LNCaP clone FGC (cell line): ENCODE measurements at regions not wholly inside any gene's neighbourhood (a gene's known extent, or its start where the extent isn't known, plus 50 kb on each side); places are given as distances from the start of the nearest gene placed in this dataset.

Experiments used
- DNase-seq: peaks from one replicate; pipeline ENCODE4 v3.0.0-alpha.2; 2011; ENCODE audit warnings: low read depth
- H3K4me3 ChIP-seq: 2 replicates; pipeline ENCODE4 v1.5.1; 2011; ENCODE audit warnings: mild to moderate bottlenecking, low read depth, low read length, control low read depth
- TF ChIP-seq, protein P1 (sequence below): IDR thresholded peaks from 2 replicates; pipeline ENCODE4 v1.5.1; 2012; ENCODE audit warnings: mild to moderate bottlenecking; ENCODE audit not compliant: control insufficient read depth, insufficient read depth; ENCODE audit errors: extremely low read depth

DNA sequence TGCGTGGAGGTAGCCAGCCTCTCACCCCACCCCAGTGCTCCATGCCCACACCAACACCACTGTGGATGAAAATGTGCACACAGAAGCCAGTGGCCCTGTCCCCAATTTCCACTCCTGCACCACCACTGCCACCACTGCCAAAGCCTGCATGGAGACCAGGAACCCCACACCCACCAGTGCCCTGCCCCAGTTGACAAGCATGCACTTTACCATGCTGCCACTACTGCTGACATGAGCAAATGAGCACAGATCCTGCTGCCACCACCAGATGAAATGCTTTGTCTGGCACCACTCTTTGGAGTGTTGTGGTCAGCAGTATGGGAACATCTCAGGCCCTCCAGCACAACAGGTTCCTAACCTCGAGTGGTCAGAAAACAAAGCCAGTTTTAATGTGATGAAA lies 104.1 kb downstream of the ATXN7L3B start:
- DNase-seq = no peak
- TF ChIP-seq, protein P1, sequence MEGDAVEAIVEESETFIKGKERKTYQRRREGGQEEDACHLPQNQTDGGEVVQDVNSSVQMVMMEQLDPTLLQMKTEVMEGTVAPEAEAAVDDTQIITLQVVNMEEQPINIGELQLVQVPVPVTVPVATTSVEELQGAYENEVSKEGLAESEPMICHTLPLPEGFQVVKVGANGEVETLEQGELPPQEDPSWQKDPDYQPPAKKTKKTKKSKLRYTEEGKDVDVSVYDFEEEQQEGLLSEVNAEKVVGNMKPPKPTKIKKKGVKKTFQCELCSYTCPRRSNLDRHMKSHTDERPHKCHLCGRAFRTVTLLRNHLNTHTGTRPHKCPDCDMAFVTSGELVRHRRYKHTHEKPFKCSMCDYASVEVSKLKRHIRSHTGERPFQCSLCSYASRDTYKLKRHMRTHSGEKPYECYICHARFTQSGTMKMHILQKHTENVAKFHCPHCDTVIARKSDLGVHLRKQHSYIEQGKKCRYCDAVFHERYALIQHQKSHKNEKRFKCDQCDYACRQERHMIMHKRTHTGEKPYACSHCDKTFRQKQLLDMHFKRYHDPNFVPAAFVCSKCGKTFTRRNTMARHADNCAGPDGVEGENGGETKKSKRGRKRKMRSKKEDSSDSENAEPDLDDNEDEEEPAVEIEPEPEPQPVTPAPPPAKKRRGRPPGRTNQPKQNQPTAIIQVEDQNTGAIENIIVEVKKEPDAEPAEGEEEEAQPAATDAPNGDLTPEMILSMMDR = no peak
- H3K4me3 ChIP-seq = no peak overlapping the region

DNA sequence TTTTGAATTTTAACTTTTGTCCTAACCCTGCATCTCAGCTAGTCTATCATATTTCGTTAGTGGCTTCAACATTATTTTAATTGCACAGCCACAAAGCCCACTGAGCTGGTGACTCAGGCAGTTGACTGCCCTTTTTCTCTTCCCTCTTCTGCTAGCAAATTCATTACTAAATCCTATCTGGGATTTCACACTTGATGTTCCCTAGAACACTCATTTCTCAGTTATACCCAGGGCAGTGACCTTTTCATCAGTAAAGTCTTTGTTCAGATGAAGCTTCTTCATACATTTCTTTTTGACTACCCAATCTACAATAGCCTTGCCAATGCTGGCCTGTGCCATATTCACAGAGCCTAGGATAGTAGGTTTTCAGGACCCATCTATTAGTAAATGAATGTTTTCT lies 107.0 kb downstream of the ATXN7L3B start:
- no peak for DNase-seq
- no peak overlapping the region for H3K4me3 ChIP-seq
- TF ChIP-seq, protein P1 = no peak

GRCh38 chr12:74646831-74647230 lies 109.2 kb downstream of the ATXN7L3B start:
- no peak overlapping the region for H3K4me3 ChIP-seq
- TF ChIP-seq, protein P1 = peak; percentile 83
- no peak for DNase-seq

- no peak for DNase-seq
- TF ChIP-seq, protein P1 = no peak
- no peak overlapping the region for H3K4me3 ChIP-seq
These were observed 109.6 kb downstream of the ATXN7L3B start for GRCh38 chr12:74647256-74647655.

DNA sequence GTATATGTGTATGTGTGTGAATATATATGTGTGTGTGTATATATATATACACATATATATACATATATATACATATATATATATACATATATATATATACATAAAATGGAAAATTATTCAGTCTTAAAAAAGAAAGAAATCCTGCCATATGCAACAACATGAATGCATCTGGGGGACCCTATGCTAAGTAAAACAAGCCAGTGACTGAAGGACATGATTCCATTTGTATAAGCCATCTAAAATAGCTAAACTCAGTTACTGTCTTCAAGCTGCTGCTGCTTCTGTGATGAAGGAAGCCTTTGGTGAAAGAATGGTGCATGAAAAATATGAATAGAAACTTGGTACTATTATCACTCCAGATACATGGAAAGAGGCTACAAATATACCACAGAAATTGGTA lies 118.6 kb downstream of the ATXN7L3B start:
- H3K4me3 ChIP-seq = no peak overlapping the region
- TF ChIP-seq, protein P1 = no peak
- DNase-seq = no peak

DNA sequence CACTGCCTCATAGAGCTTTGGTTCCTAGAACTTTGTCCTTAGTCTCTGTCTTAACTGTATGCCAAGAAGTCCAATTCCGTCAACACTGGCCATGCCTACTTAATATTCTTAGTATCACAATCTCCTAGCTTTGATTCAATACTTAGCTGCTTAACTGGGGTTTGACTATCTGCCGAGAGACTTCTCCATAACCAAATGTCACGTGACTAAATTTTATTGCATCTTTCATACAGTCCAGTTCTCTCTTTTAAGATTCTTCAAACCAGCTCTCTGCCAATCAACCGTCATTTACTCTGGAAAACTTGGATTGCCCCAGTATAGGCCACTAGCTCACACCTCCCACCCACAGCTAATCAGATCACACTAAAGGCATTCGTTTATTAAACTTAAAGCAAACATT lies 122.8 kb downstream of the ATXN7L3B start:
- no peak for DNase-seq
- TF ChIP-seq, protein P1 = no peak
- no peak overlapping the region for H3K4me3 ChIP-seq

DNA sequence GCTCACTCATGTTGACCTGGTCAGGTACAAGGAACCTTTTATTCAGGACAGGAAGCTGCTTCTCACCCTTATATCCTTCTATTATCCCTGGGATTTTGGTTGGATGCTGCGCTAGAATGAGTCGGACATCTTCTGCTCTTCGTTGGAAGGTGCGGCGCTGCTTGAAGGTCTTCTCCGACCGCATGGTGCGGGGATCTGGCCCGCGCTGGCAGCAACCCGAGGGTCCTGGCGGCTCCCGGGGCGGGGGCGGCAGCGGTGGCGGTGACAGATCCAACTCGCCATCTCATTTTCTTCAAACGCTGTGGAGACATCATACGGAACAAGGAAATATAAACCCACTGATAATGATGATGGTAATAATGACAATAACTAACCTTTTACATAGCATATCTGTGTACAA lies 126.3 kb downstream of the ATXN7L3B start:
- H3K4me3 ChIP-seq = no peak overlapping the region
- no peak for DNase-seq
- TF ChIP-seq, protein P1 = no peak
